GM18907 (cell line): ENCODE measurements at regions not wholly inside any gene's neighbourhood (a gene's known extent, or its start where the extent isn't known, plus 50 kb on each side); places are given as distances from the start of the nearest gene placed in this dataset.

ENCODE experiments used
- ATAC-seq: cut with Tn5 transposase; IDR thresholded peaks from one replicate; pipeline ENCODE4 v1.9.1; 2021; ENCODE audit warnings: mild to moderate bottlenecking, moderate library complexity; ENCODE audit not compliant: unreplicated experiment

DNA sequence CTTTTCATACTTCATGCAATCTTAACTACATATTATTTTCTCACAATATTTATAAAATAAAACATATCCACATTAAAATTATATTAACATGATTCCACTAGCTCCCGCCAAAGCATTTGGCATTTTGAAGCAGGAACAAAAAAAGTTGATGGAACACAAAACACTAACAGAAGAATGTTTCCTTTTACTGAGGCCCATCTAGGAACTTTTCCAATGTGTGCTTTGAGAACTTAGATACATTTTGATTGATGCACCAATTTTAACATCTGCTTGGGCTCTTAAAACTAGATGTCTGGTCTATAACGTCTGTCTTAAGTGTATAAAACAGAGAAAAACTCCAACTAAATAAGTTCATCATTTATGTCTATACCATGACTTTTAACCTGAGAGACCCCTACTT is 1214.8 kb downstream of the SORCS1 start:
- ATAC-seq, result no peak

DNA sequence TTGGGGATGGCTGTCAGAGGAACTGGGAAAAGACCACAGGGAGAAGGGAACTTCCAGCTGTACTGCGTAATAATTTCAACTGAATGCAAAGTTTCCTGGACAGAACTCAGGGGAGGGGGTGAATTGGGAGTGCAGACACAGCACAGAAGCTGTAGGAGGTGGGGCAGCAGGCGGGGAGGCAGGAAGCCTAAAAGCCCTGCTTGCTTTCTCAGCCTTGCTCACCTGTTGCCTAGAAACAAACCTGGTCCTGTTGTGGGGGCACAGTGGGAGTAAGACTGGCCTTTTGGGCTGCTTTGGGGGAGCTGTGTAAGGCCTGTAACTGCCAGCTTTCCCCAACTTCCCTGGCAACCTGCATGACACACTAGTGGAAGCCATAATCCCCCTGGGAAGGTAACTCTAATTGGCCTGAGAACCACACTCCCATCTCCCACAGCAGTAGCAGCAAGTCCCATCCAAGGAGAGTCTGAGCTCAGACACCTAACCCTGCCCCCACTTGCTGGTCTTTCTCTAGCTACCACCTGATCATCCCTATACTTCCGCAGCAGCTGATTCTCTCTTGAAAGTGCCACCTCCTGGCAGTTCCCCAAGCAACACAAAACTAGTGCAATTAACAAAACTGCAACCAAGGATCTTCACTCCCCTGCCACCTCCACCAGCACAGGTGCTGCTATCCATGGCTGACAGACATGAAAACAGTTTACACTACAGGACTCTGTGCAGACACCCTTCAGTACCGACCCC is 1239.3 kb downstream of the SORCS1 start:
- no peak for ATAC-seq

DNA sequence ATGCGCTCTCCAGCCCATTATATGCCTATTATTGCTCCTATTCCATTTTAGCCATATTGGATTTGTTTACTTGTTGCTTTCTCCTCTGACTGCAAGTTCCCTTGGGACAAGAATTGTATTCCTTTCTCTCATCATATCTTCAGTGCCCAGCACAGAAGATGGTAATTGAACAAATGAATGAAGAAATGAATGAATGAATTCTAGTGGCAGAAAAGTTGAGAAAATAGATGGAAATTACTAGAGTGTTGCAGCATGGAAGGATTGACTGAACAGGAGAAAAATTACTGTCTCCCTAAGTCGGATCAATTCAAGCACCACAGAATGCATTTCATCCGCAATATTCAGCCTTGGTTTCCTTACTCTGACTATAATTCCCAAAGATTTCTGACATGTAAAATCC is 1243.2 kb downstream of the SORCS1 start:
- ATAC-seq, result no peak

- ATAC-seq, result no peak
These were observed 1250.1 kb downstream of the SORCS1 start for GRCh38 chr10:105914432-105914831.

GRCh38 chr10:105908701-105909100 is 1255.8 kb downstream of the SORCS1 start:
- no peak for ATAC-seq

DNA sequence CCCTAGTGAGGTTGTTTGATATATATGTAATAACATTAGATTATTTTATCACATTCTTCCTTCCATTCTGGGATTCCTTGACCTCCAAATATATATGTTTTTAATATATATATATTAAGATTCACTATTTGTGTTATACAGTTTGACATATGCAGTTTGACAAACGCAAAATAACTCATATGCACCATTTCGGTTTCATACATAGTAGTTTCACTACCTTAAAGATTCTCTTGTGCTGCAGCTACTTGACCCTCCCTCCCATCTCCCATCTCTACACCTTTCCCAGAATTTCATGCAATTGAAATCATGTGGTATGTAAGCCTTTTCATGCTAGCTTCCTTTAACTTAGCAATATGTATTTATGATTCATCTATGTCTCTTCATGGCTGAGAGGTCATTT is 1244.4 kb downstream of the SORCS3 start:
- no peak for ATAC-seq

- ATAC-seq, result no peak
These were observed 1238.3 kb downstream of the SORCS3 start for GRCh38 chr10:105879401-105879800.

GRCh38 chr10:105875050-105875449 is 1234.0 kb downstream of the SORCS3 start:
- no peak for ATAC-seq

DNA sequence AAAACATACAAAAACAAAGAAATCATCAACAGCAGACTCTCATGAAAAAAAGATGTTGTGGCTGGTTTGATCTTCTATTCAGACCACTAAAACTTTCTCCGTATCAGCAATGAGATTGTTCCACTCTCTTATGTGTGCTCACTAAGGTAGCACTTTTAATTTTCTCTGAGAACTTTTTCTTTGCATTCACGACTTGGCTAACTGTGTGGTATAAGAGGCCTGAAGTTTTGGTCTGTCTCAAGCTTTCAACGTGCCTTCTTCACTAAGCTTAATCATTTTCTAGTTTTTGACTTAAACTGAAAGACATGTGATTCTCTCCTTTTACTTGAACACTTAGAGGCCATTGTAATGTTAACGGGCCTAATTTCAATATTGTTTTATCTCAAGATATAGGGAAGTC is 1231.6 kb downstream of the SORCS3 start:
- no peak for ATAC-seq

DNA sequence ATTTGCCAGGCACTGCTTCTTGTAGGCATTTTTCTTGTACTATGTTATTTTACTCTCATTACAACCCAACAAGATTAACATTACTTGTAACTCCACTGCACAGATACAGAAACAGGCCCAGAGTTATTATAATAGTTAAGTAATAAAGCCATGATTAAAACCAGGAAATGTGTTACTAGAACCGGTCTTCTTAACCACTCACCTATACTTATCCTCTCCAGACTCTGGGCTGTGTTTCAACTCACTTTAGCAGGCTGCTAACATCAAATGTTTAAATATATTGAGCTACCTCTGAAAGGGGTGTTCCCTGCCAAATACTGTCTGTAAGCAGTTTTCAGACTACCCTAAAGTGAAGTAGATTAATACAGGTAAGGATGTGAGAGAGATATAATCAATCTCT is 1227.8 kb downstream of the SORCS3 start:
- no peak for ATAC-seq

- no peak for ATAC-seq
These were observed 1223.8 kb downstream of the SORCS3 start for GRCh38 chr10:105864854-105865253.

- ATAC-seq, result no peak
These were observed 1216.5 kb downstream of the SORCS3 start for GRCh38 chr10:105857268-105858264.

DNA sequence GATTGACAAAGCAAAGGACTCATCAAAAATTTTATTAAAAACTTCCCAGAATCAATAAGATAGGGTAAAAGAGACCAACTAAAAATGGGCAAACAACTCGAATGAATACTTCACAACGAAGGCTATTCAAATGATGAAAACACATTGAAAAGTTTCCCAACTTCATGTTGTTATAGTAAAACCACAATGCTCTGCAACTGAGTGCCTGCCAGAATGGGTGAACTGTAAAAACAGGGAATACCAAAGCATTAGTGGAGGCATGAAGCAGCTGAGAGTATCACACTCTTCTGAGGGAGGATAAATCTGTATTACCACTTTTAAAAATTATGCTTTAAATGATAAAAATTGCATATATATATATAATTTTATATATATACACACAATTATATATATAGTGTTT is 1214.7 kb downstream of the SORCS3 start:
- ATAC-seq, result no peak

GRCh38 chr10:105844676-105845570 is 1203.8 kb downstream of the SORCS3 start:
- no peak for ATAC-seq

DNA sequence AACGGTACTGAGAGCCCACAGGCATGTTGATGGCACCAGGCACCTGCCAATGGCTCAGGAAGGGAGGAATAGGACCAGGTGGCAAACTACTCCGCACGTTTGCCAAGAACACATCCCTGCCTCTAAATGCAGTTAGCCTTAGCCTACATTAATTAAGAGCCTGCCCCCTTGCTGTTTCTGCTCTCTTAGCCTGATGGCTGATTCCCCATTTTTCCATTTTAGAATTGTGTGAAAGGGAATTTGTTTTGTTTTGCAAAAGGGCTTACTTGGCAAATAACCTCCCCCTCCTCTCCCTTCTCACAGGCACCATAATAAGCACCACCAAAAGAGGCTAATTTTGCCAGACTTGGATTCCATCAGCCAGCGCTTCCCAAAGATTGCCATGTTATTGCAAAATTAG is 1203.2 kb downstream of the SORCS3 start:
- no peak for ATAC-seq

GRCh38 chr10:105843786-105844185 is 1202.7 kb downstream of the SORCS3 start:
- no peak for ATAC-seq

GRCh38 chr10:105840288-105840770 is 1199.2 kb downstream of the SORCS3 start:
- ATAC-seq, result no peak

DNA sequence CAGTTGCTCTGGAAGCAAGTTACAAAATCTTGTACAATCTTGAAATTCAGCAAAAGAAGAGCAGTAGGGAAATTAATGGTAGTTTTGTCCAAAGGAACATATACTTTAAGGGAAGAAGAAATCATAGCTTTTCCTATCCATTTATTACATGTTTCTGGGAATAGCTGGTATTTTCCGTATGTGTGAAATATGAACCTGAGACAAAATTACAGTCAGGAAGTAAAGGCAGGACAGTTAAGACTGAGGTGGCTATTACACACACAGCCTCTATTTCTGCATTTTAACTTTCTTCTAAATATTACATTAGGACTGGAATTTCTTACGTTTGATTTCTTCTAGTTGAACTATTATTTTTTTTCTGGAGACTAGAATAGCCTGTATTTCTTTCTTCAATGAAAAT is 1197.3 kb downstream of the SORCS3 start:
- no peak for ATAC-seq

- peak; percentile 98 for ATAC-seq
These were observed 1196.9 kb downstream of the SORCS3 start for GRCh38 chr10:105837951-105838350.

DNA sequence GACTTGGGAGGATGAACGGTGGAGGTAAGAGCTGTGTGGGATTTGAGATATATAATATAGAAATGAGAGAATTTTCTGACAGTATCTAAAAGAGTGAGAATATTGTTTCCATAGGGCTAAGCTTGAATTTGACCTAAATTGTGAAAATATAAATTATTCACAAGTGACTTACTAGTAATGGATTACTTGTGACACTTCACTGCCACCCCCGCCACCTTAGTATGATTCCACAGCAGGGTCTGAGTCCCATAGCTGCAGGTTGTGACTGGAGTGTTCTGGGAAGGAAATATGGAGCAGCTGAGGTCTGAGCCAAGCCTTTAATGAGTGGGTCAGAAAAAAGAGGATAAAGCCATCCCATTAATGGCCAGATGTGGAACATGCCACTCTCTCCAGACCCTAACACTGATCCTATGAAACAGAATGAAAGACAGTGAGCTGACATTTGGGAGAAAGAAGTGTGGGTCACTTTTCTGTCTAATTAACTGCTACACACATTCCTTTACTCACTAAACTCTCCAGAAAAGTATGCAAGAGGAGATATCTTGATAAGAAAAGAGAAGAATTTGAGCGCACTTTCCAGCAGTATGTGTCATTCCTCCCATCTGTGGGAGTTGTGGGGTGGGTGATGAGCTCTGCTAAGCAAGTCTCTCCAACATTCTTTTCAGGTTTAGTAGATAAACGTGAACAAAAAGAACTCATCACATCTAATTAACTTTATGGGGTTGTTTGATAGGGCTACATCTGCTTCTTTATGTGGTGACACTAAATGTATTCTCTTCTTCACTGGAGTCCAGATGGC is 1193.4 kb downstream of the SORCS3 start:
- no peak for ATAC-seq
